Activated gamma-delta T cell treated with Interleukin-2 at 50 U/mL for 16 hours (primary cell): ENCODE measurements at regions not wholly inside any gene's neighbourhood (a gene's known extent, or its start where the extent isn't known, plus 50 kb on each side); places are given as distances from the start of the nearest gene placed in this dataset.

Source experiments
- DNase-seq: peaks from one replicate; pipeline ENCODE4 v3.0.0-alpha.2; 2020

DNA sequence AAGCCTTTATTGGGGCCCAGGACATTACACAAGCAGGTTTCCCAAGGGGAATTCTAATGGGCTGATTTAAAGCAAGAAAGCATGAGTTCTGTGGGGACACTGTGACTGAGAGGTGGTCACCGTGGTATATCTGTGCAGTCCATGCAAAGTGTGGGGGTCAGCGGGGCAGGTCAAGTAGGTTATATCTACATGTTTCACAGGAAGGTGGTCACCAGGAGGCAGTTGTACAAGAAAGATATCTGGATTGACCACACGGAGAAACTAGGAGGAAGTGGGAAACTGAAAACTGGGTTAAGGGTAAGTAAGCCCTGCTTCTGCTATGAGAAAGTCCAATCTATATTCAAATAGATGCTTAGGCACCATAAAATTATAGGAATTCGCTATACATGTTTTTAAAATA lies 77.8 kb upstream of the CNOT2 start:
- no peak for DNase-seq

DNA sequence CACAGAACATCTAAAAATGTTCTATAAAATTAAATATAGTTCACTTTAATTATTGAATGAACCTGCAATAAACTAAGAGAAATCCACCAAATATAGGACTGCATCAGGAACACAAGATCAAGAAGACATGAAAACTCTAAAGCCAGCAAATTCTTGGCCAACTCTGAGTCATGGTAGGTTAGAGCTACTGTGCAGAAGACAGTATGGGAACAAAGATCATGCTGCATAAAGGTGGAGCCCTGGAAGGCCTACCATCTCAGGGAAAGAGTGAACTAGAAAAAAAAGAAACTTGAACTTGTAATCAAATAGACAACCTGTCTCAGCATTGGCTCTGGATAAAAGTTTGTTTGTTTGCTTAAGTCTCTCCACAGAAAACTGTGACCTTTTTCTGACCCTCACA lies 66.9 kb upstream of the CNOT2 start:
- no peak for DNase-seq

- no peak for DNase-seq
Measured at GRCh38 chr12:70177631-70178030, 65.6 kb upstream of the CNOT2 start.

GRCh38 chr12:70178038-70178437 lies 65.2 kb upstream of the CNOT2 start:
- DNase-seq, result no peak

DNA sequence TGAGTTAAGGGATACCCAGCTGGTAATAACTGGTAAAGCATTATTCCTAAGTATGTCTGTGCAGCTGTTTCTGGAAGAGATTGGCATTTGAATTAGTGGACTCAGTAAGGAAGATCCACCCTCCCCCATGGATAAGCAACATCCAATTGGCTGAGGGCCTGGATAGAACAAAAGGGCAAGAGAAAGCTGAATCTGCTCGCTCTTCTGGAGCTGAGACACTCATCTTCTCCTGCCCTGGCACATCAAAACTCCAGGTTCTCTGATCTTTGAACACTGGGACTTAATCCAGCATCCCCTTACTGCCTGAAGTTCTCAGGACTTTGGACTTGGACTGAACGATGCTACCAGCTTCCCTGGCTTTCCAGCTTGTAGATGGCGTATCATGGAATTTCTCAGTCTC lies 63.1 kb upstream of the CNOT2 start:
- no peak for DNase-seq

- DNase-seq, result no peak
Measured at GRCh38 chr12:70185301-70185700, 57.9 kb upstream of the CNOT2 start.

GRCh38 chr12:70186436-70186835 lies 56.8 kb upstream of the CNOT2 start:
- no peak for DNase-seq

DNA sequence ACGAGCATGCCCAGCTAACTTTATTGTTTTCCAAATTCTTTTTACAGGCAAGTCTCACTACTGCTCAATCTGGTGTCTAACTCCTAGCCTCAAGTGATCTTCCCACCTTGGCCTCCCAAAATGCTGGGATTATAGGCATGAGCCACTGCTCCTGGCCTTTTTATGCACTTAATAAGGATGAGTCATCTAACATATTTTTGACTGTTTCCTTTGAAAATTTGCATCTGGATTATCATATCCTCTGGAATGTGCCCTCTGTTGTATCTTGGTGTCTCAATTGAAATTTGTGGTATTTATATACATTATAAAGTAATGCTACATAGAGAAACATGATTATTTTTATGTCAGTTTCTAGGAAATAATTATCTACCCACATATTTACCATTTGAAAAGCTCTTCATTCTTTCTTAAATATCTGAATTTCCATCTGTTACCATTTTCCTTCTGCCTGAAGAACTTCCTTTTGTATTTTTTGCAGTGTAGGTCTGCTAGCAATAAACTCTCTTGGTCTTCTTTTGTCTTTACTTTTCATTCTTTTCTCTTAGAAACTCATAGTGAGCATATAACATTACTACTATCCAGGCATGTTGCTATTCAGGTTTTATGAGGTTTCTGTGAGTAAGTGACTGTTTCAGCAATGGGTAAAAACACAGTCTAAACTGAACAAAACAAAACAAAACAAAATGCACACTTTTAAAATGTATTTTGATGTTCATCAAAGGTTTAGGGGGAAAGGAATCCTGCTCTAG lies 52.8 kb upstream of the CNOT2 start:
- no peak for DNase-seq
